Fibroblast of skin of right biceps (primary cell): ENCODE measurements at regions not wholly inside any gene's neighbourhood (a gene's known extent, or its start where the extent isn't known, plus 50 kb on each side); places are given as distances from the start of the nearest gene placed in this dataset.

Experiments used
- DNase-seq: peaks from one replicate; pipeline ENCODE4 v3.0.0-alpha.2; 2013

DNA sequence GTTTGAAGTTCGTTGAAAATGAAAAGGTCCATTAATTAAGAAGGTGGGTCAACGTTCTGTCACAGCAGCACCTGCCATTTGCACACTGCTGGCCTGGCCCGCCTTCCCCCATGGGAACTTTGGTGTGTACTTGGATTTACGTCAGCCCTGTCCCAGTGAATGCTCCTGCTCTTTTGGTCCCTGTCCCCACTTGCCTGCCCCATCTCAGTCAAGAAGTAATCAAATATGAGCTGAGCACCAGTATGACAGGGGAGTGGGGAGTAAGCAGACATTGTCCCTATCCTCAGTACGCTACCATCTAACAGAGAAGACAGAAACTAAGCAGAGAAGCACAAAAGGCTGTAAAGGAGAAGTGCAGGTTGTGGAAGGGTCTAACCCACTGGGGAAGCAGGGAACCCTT is 65.1 kb downstream of the SLC4A3 start:
- no peak for DNase-seq

- no peak for DNase-seq
Observed at GRCh38 chr2:219695145-219695709, 67.8 kb downstream of the SLC4A3 start.

GRCh38 chr2:219697811-219698747 is 70.6 kb downstream of the SLC4A3 start:
- DNase-seq = no peak

DNA sequence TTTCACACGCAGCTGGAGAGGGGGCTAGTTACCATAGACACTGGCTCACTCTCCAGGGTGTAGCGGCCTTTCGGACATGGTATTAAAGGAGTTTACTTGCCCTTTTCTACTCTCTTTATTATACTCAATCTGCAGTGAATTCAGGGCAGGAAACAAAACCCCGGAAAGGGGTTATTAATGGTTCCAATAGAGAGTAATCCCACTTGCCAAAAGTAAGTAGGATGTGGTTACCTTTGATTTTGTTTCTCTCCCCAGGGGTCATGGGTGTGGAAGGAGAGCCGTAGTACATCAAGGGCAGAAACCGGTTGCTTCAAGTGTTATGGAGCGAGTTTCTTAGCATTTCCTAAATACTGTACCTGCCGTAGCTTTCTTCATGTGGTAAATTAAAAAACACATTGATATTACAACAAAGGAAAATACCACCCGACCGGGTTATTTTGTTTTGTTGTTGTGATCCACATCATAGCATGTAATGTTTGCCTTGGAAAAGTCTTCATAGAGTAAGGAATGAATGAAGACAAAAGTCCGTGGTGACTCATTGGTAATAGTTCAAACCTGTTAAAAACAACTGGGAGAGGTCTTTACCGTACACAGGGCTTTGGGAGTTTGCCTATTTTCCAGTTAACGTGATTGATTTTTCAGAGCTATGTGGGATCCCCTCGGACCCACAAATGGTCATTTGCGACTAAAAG is 71.5 kb downstream of the SLC4A3 start:
- DNase-seq = no peak

GRCh38 chr2:219699440-219699821 is 72.0 kb downstream of the SLC4A3 start:
- DNase-seq = no peak

GRCh38 chr2:219701847-219702634 is 74.6 kb downstream of the SLC4A3 start:
- DNase-seq = peak; percentile 41

DNA sequence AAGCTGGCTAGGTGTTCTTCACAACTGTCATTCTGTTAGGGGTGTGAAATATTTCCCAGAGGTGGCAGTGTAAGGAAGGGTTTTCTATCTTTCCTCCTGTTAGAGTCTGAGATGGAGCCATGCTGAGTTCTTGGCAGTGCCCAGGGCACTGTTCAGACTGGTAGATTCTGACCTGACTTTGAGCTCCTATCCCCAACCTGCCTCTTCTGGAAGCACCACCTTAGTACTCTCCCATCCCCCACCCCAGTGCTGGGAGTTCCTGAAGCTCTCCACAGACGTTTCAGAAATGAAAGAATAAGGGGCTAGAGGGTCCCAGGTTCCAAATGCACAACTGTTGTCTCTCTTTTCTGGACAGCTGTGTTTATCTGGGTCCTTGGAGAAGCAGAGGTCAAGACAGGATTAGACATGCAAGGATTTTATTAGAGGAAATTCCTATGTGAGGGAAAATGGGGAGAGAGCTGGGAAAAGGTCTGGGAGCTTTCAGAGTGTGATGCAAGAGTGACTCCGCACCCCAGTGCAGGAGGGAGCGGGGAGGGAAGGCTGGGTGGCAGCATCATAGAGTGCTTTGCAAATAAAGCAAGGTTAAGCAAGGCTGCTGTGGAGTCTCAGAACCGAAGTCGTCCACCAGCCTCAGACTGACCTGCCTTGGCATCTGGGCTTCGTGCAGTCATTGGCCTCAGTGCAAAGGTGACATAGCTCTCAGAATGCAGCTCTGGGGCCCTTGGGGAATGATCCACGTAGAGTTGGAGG is 75.5 kb downstream of the SLC4A3 start:
- DNase-seq = no peak

DNA sequence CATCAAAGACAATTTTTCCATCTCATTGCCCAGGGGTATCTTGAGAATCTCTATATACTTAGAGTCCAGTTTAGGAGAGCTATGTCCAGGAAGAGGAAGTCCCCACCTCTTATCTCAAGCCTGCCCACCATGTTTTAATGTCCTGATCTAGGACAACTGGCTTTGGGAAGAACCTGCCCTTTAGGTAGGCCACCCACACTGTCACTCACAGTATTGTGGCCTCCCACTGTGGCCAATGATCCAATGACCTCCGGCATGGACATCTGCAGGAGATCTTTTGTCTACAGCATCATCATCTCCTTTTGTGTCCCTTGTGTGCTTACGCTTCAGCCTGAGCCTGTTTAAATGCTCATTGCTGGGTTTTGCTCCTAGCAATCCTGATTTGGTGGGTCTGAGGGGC is 77.4 kb downstream of the SLC4A3 start:
- no peak for DNase-seq

DNA sequence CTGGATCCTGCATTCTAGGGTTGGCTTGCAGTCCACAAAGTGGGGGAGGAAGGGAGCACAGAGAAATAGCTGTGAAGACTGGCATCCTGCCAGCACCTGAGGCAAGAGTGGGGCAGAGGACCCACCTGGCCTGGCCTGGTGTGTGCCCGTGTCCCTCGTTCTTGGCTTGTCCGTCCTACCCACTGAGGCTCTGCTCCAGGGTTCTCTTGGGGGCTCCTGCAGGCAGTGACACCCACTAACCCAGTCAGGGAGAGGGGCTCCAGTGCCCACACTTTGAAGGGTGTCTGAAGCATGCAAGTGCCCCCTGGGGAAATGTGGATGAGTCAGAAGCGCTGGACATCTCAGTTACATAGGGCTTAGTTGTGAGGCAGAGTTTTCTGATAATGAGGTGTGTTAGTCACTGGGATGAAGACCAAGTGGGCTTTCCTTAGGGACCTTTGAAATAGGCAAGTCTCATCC is 79.4 kb downstream of the SLC4A3 start:
- peak; percentile 77 for DNase-seq

DNA sequence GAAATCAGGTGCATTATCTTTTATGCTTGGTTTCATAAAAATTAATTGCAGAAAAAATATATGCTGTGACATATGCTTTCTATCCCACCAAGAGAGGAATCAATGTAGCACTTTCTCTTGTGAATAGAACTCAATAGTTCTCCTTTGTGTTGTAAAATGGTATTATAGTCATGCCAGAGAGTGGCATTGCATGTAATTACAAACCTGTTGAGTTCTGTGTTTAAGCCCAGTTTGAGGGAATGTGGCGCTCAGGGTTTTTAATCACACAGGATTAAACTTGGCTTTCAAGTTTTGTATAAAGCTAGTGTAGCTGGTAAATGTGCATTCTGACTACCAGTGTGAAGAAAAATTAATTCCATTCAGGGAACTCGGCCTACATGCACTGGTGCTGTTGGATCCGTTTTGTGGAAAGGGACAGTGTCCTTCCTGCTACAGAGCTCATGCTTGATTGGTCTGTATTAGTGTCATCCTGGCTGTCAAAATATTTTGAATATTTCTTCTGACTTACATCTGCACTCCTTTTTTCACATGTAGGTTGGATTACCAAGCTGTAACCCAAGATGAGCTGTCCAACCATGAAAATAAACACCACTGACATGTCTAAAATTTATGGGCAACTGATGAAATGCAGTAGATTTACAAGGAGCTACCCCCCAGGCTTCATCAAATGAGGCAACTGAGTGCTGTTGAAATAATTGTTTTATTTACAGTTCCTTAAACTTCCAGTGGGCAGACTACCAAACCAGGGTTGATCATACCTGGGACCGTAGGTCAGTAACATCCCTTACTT is 80.3 kb downstream of the SLC4A3 start:
- DNase-seq = peak; percentile 61

GRCh38 chr2:219709331-219709761 is 81.9 kb downstream of the SLC4A3 start:
- DNase-seq = no peak

GRCh38 chr2:219713110-219713509 is 85.7 kb downstream of the SLC4A3 start:
- DNase-seq = peak; percentile 48

- DNase-seq = no peak
Observed at GRCh38 chr2:219714681-219715400, 87.4 kb downstream of the SLC4A3 start.

DNA sequence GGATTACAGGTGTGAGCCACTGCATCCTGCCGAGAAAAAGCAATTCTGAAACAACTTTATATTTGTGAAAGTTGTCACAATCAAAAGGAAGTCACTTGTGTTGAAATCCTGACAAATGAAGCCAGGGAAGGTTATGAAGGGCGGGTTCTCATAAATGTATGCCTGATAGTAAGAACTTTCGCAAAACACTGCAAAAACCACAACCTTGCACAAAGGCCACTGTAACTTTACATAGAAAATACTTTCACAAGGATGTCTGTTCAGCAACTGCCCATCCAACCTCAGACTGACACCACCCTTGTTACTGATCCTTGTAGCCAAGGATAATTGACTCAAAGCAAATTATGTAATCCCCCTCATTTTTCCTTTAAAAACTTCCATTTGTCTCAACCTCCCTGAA is 90.6 kb downstream of the SLC4A3 start:
- no peak for DNase-seq

DNA sequence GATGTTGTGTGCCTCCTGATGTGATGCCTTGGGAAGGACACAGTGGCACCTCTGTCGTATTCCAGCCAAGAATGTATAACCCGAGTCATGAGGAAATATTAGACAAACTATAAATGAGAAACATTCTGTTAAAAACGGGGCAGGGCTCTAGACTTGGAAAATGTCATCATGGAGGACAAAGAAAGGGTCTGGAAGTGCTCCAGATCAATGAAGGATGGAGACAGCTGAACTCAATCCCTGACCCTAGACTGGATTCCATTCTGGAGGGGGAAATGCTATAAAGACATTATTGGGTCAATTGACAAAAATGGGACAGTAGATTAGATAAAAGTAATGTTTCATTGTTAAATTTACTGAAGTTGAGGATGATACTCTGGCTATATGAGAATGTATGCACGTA is 92.1 kb downstream of the SLC4A3 start:
- DNase-seq = no peak

- no peak for DNase-seq
Observed at GRCh38 chr2:219720956-219721355, 93.5 kb downstream of the SLC4A3 start.

GRCh38 chr2:219722276-219722879 is 94.9 kb downstream of the SLC4A3 start:
- DNase-seq = no peak

- DNase-seq = no peak
Observed at GRCh38 chr2:219723311-219723710, 95.9 kb downstream of the SLC4A3 start.

GRCh38 chr2:219724628-219725027 is 97.2 kb downstream of the SLC4A3 start:
- DNase-seq = no peak

DNA sequence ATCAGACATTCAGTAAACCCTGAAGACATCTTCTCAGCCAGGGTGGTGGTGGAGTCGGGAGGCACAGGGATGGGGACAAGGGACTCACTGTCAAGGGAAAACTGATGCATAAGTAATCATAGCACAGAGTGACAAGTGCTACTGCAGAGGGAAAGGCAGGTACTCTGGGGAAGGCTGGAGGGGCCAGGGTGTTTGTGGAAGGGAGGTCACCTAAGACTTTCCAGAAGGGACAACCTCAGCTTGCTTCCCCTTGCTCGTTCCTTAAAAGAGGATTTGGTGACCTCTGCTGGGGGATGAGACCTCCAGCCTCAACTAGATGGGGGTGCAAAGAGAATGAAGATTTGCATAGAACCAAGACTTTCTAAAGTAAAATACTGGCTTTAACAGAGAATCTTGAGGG is 99.5 kb downstream of the SLC4A3 start:
- DNase-seq = no peak
